SK-N-MC (cell line): ENCODE measurements at regions not wholly inside any gene's neighbourhood (a gene's known extent, or its start where the extent isn't known, plus 50 kb on each side); places are given as distances from the start of the nearest gene placed in this dataset.

Experiments
- EZH2 ChIP-seq: fragments of 200-600 bp; sonication (generic); IDR thresholded peaks from one replicate; pipeline ENCODE4 v1.6.1; 2017; ENCODE audit warnings: antibody characterized with exemption
- POLR2AphosphoS5 ChIP-seq: IDR thresholded peaks from 2 replicates; pipeline ENCODE4 v1.6.1; 2012; ENCODE audit warnings: mild to moderate bottlenecking, low read depth, low read length, borderline replicate concordance

DNA sequence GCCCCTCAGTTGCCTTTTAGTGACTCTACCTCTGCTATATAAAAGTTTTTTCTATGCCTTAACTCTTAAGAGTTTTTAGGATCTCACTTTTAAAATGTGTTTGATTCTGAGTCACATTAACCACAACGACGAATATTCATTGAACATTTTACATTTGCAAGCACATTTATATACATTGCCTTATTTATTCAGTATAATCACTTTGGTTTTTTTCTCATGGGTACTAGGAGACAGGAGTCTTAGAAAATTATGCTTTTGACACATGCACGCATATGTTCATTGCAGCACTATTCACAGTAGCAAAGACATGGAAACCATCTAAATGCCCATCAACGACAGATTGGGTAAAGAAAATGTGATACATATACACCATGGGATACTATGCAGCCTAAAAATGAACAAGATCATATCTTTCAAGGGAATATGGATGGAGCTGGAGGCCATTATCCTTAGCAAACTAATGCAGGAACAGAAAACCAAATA lies 236.9 kb upstream of the SPAG17 start:
- TF ChIP-seq POLR2AphosphoS5 (no peak), EZH2 (no peak)
